ENCODE measurements at regions not wholly inside any gene's neighbourhood (a gene's known extent, or its start where the extent isn't known, plus 50 kb on each side); places are given as distances from the start of the nearest gene placed in this dataset.

DNA sequence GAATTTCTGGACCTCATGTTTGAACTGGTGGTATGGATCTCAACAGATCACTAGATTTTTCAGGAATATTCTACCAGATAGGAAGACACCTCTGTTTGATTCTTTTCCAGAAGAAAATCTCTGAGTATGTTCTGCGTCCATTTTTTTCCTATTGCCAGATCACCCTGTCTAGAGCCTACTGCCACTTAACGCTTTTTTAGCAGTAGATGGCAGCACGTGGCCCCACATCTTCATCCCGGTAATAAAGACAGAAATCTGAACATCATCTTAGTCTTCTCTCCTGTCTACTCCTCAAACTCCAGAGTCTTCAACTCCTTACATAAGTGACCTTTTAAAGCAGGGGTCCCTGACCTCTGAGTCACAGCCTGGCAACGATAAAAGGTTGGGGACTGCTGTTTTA lies 184.7 kb downstream of the TMA16 start:
- H3K36me3 ChIP-seq (ENCODE audit: control insufficient read depth, insufficient read depth, low read length) = no peaks in the 10 kb centered on the region
- H3K27me3 ChIP-seq (ENCODE audit: control insufficient read depth, insufficient read depth, low read length) = no peaks in the 10 kb centered on the region
- no peak for DNase-seq (ENCODE audit: low read depth)
- TF ChIP-seq, protein P1, sequence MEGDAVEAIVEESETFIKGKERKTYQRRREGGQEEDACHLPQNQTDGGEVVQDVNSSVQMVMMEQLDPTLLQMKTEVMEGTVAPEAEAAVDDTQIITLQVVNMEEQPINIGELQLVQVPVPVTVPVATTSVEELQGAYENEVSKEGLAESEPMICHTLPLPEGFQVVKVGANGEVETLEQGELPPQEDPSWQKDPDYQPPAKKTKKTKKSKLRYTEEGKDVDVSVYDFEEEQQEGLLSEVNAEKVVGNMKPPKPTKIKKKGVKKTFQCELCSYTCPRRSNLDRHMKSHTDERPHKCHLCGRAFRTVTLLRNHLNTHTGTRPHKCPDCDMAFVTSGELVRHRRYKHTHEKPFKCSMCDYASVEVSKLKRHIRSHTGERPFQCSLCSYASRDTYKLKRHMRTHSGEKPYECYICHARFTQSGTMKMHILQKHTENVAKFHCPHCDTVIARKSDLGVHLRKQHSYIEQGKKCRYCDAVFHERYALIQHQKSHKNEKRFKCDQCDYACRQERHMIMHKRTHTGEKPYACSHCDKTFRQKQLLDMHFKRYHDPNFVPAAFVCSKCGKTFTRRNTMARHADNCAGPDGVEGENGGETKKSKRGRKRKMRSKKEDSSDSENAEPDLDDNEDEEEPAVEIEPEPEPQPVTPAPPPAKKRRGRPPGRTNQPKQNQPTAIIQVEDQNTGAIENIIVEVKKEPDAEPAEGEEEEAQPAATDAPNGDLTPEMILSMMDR (IDR thresholded peaks at IDR 0.05; ENCODE audit: insufficient read depth, low read depth, low read length) = no peak
- CTCF ChIA-PET = no interaction called here
- no peak overlapping the region for H3K4me3 ChIP-seq (ENCODE audit: low read depth, low read length)
- POLR2A ChIA-PET = no interaction called here

DNA sequence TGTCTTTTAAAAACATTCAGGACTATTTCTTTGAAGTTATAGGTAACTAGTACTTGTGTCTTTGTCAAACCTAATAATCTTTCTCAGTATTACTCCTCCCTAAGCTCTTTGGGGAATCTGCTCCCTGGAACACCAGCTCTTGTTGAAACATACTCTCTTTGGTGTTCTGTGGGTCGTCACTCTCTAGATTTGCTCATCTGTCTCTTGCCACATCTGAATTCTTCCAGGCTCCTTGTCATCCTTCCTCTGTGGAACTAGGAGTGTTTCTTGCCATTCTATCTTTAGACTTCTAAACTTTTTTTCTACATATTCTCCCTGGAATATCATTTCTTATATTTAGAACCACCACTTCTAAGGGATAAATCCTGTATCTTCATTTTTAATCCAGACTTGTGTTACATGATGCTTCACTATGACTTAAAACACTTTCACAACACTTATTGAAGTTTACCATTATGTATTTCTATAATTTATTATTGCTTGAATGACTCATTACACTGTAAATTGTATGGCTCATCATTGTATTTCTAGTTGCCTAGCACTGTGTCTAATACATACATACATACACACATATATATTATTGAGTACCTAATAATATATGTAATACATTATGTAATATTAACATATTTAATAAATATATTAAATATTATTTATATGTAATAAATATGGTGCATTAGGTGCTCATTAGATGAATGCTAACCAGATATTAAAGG lies 186.1 kb downstream of the TMA16 start:
- CTCF ChIA-PET = interaction anchor here (0.5 to 0.8 kb wide), 2 partner anchors 10 to 14 kb away, joined by 3 read pairs; no protein-coding TSS in a partner anchor
- H3K36me3 ChIP-seq (ENCODE audit: control insufficient read depth, insufficient read depth, low read length) = no peaks in the 10 kb centered on the region
- H3K4me3 ChIP-seq (ENCODE audit: low read depth, low read length) = no peak overlapping the region
- no peak for DNase-seq (ENCODE audit: low read depth)
- POLR2A ChIA-PET = no interaction called here
- no peaks in the 10 kb centered on the region for H3K27me3 ChIP-seq (ENCODE audit: control insufficient read depth, insufficient read depth, low read length)
- TF ChIP-seq, protein P1 (IDR thresholded peaks at IDR 0.05; ENCODE audit: insufficient read depth, low read depth, low read length) = no peak

DNA sequence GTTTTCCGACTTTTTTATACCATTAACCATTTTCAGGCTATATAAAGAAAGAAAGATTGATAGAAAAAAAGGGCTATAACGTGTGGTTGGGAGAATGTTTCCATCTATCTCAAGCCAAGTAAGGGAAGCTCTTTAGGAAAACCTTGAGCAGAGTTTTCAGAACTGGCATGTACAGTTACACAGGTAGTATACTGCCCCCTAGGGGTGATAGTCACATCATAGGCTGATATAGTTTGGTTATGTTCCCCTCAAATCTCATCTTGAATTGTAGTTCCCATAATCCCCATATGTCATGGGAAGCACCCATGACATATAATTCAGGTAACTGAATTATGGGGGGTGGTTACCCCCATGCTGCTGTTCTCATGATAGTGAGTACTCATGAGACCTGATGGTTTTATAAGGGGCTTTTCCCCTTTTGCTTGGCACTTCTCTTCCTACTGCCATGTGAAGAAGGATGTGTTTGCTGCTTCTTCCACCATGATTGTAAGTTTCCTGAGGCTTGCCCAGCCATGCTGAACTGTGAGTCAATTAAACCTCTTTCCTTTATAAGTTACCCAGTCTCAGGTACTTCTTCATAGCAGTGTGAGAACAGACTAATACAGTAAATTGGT lies 186.8 kb downstream of the TMA16 start:
- Histone ChIP-seq H3K36me3 (ENCODE audit: control insufficient read depth, insufficient read depth, low read length) (no peaks in the 10 kb centered on the region), H3K4me3 (ENCODE audit: low read depth, low read length) (no peak overlapping the region), H3K27me3 (ENCODE audit: control insufficient read depth, insufficient read depth, low read length) (no peaks in the 10 kb centered on the region)
- no peak for DNase-seq (ENCODE audit: low read depth)
- POLR2A ChIA-PET = no interaction called here
- TF ChIP-seq, protein P1 (IDR thresholded peaks at IDR 0.05; ENCODE audit: insufficient read depth, low read depth, low read length) = peak; percentile 27; the same call in 1 of the 2 replicates
- CTCF ChIA-PET = no interaction called here

DNA sequence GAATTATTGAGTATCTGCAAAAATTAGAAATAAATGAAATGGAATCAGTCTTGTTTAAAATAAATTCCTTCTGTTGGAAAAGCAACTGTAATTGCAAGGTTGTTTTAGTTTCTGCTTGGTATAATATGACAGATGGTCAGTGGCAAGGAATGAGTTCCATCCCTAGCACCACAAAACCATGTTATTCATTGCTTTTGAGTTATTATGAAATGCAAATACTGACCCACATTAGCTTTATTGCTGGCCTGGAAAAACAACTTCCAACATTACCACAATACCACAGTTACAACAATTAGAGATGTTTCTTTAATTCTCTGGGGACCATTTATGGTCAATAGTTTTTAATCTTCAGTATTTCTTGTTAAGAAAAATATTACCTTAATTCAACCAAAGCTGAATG lies 194.4 kb downstream of the TMA16 start:
- Histone ChIP-seq H3K27me3 (ENCODE audit: control insufficient read depth, insufficient read depth, low read length) (no peaks in the 10 kb centered on the region), H3K36me3 (ENCODE audit: control insufficient read depth, insufficient read depth, low read length) (no peaks in the 10 kb centered on the region), H3K4me3 (ENCODE audit: low read depth, low read length) (no peak overlapping the region)
- CTCF ChIA-PET = no interaction called here
- POLR2A ChIA-PET = no interaction called here
- TF ChIP-seq, protein P1 (IDR thresholded peaks at IDR 0.05; ENCODE audit: insufficient read depth, low read depth, low read length) = no peak
- no peak for DNase-seq (ENCODE audit: low read depth)

DNA sequence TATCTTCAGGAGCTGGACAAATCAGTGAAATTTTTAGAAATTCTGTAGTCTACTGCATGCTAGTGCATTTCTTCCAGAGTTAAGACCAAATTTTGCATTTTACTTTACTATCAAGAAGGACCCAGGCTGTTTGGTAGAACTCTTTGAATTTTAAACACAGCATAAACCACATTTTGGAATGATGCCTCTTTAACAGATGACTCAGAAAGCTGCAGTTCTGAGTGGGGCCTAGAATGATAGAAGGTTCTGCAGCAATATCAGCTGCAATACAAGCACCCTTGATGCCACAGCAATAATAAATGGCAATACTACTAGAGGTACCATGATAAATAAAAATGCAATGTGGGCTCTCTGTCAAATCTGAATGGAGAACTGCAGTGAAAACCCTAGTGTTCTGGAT lies 198.7 kb downstream of the TMA16 start:
- Histone ChIP-seq H3K4me3 (ENCODE audit: low read depth, low read length) (no peak overlapping the region), H3K27me3 (ENCODE audit: control insufficient read depth, insufficient read depth, low read length) (no peaks in the 10 kb centered on the region), H3K36me3 (ENCODE audit: control insufficient read depth, insufficient read depth, low read length) (no peaks in the 10 kb centered on the region)
- ChIA-PET POLR2A (no interaction called here), CTCF (interaction anchor here (1.1 kb wide), 1 partner anchor 9 kb away, joined by 3 read pairs; no protein-coding TSS in a partner anchor)
- TF ChIP-seq, protein P1 (IDR thresholded peaks at IDR 0.05; ENCODE audit: insufficient read depth, low read depth, low read length) = no peak
- no peak for DNase-seq (ENCODE audit: low read depth)

Data from BJ (cell line).